HG03558 (cell line): ENCODE measurements at regions not wholly inside any gene's neighbourhood (a gene's known extent, or its start where the extent isn't known, plus 50 kb on each side); places are given as distances from the start of the nearest gene placed in this dataset.
"Not testable (repeated sequence)": the region's sequence is repeated elsewhere in the genome, so short reads cannot be mapped to it uniquely, and the experiment has no call there.

Source experiments
- ATAC-seq: cut with Tn5 transposase; IDR thresholded peaks from one replicate; pipeline ENCODE4 v1.9.1; 2021; ENCODE audit warnings: moderate number of reproducible peaks; ENCODE audit not compliant: unreplicated experiment; ENCODE audit errors: extremely low read depth

- no peak for ATAC-seq
Observed at GRCh38 chr5:112532654-112533360, 113.7 kb upstream of the EPB41L4A start.

GRCh38 chr5:112533362-112533761 is 114.3 kb upstream of the EPB41L4A start:
- ATAC-seq: no peak

- no peak for ATAC-seq
Observed at GRCh38 chr5:112534067-112534583, 115.0 kb upstream of the EPB41L4A start.

DNA sequence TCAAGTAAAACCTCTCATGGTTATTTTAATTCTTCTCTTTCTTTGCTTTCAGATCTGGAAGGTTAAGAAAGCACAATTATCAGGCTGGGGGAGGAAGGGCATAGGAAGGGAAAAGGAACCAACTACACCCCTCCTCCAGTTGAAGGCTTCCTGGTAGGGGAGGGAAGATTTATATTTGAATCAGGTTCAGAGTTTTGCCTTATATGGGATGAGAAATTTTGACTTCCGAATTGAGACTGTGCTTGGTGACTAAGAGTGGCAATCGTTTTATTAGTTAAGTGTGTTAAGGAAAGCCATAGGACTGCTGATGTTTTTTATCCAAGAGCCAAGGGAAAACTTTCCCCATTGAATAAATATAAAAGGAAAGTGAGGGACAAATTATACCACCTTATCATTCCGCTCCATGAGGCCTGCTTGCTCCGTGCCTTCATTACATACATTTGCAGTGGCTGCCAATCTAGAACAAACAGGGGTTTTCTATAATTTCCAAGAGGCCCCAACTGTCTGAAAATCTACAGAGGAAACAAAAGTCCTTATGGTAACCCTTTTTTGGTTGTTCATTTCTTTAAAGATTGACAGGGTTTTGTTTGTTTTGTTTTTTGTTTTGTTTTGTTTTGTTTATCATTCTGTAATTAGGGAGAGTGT is 115.7 kb upstream of the EPB41L4A start:
- no peak for ATAC-seq

- ATAC-seq: no peak
Observed at GRCh38 chr5:112535356-112535755, 116.3 kb upstream of the EPB41L4A start.

DNA sequence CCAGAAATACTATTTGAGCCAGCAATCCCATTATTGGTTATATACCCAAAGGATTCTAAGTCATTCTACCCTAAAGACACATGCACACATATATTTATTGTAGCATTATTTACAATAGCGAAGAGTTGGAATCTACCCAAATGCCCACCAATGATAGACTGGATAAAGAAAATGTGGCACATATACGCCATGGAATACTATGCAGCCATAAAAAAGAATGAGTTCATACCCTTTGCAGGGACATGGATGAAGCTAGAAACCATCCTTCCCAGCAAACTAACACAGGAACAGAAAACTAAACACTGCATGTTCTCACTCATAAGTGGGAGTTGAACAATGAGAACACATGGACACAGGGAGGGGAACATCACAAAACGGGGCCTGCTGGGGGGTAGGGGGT is 125.5 kb upstream of the EPB41L4A start:
- not testable (repeated sequence) for ATAC-seq

DNA sequence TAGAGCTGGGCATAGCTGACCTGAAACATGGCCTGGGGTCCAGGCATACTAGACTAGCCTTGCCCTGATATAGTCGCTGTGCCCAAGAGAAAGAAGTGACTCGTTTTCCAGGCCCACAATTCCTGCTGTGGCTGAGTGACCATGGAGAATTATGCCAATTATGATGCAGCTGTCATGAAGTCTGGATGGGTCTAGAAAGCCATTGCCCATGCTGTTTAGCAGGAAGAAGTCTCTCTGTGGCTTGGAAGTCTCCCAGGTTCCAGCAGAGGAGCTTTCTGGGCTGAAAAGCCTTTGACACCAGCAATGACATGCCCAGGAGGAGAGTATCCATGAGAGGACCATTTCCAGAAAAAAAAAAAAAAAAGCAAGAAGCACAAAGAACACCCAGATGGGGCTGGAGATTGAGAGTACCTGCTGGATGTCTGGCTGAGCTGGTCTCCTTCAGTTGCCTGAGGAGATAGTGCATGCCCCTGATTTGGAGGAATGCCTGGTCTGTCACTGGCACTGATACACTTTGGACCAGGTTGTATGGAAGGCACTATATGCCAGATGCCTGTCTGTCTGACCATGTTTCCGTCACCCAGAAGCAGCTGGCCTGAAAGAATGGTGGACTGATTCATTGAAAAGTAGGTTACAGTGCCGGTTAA is 128.0 kb upstream of the EPB41L4A start:
- no peak for ATAC-seq

- ATAC-seq: no peak
Observed at GRCh38 chr5:112548246-112548881, 129.3 kb upstream of the EPB41L4A start.

- ATAC-seq: no peak
Observed at GRCh38 chr5:112549127-112549526, 130.1 kb upstream of the EPB41L4A start.

DNA sequence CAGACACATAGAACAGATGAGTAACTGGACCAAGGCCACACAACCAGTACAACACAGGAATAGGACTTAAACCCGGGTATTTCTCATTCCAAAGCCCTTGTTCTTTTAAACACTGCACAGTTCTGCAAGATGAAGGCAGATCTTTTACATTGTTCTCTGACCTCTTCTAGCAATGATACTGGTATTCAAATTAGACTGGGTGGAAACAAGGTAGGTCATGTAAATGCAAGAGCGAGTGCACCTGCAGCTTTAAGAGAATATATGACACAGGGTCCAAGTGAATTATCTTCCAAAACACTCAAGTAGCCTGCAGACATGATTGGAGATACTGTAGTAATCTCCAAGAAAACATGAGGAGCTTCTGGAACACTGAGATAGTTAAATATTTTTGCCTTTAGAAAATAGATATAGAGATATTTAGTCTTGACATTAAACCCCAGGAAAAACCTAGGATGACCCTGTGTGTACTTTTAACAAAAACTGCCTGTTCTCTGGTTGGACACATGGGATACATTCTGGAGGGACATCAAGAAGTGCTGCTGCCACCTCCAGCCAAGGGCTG is 130.6 kb upstream of the EPB41L4A start:
- no peak for ATAC-seq

DNA sequence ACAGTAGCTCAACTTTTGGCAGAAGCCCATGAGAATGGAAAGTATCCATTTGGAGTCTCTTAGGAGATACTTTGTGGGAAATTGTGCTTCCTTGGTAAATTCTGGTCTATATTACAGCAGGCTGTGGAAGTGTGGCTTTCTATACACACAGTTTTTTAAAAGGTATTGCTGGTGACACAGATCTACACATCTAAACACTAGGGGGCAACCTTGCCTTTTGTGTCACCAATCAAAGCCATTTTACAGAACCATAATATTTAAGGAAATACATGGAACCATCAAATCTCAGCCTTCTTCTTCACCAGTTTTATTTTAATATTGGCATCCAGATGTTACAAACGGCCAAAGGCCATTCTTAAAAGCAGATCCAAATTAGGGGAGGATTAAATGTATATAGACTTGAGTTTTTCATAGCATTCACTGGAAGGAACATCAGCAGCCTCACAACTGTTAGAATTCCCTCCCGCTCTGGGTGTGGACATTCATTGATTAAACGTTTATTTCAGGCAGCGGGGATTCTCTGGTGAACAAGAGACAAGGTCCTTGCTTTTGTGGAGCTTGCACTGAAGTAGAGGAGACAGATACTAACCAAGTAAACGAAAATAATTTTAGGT is 132.4 kb upstream of the EPB41L4A start:
- no peak for ATAC-seq

GRCh38 chr5:112552216-112552615 is 133.1 kb upstream of the EPB41L4A start:
- no peak for ATAC-seq

GRCh38 chr5:112552791-112553190 is 133.7 kb upstream of the EPB41L4A start:
- no peak for ATAC-seq

DNA sequence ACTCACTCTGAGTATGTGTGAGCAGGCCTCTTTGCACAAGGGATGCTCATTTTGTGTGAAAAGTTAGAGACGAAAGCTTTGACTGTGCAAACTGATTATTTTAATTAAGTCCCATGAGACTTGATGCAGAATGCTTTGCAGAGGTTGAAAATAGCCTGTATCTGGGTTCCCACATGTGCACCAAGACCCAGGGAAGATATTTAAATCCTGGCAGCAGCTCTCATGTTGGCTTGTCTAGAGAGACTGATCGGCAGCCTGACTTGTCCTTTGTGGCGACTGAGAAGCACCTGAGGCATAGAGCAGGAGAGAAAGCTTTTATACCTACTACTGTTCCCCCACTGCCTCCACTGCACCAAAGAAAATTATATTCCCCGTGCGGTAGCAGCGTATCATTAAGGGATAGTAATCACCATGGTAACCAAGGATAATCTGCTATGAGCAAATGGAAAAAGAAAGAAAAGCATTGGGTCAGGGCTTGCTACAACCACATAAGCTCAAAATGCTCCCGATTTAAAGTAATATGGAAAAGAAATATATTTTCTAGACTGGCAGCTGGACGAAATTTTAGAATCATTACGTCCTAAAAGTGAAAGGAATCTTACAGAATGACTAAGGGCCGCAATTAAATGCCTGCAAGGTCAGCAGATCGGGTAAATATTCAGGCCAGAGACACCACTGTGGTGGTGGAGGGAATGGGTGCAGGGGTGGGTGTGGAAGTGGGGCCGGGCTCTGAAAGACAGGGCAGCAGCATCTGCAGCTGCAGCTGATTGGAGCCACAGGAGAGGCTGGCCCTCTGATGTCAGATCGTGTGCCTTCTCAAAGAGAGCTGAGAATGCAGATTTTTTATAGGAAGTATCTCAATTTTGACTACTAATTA is 135.3 kb upstream of the EPB41L4A start:
- ATAC-seq: no peak

DNA sequence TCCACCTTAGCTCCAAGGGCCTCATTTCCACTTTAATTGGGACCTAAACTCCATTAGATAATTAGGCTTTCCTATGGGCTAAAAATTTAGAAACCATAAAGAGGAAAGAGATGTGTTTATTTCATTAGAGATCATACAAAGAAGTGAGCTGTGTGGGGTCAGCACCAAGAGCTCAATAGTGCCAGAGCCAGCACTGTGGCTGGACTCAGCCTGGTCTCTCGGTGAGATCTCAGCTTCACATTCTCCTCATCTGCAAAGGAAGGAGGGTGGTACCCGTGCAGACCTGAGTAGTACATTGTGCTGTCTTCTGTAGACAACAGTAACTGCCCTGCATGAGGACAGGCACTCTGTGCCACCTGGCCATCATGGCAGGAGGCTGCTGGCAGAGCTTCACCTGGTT is 136.1 kb upstream of the EPB41L4A start:
- no peak for ATAC-seq

- no peak for ATAC-seq
Observed at GRCh38 chr5:112555691-112556090, 136.6 kb upstream of the EPB41L4A start.

DNA sequence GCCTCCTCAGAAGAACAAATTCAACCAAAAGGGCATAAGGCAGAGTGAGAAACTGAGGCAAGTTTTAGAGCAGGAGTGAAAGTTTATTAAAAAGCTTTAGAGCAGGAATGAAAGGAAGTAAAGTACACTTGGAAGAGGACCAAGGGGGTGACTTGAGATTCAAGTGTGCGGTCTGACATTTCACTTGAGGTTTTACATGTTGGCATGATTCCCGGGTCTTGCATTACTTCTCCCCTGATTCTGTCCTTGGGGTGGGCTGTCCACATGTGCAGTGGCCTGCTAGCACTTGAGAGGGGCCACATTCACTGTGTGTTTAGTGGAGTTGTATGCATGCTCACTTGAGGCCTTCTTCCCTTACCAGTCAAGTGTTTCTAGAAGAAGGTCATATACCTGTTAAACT is 140.4 kb upstream of the EPB41L4A start:
- ATAC-seq: not testable (repeated sequence)

DNA sequence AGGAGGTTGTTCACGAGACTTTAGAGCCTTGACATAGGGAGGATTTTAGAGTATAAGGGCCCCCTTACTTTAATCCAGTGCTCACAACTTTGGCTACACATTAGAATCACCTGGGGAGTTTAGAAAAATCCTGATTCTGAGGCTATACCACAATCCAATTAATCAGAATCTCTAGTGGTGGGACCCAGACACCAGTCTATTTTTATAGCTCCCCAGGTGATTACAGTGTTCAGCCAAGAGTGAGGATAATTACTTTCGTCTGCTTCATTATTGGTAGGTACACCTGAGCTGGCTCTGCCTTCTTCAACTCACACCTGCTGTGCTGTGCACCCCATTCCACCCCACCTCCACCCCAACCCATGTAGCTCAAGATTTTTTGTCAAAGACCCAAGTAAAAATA is 141.3 kb upstream of the EPB41L4A start:
- no peak for ATAC-seq

DNA sequence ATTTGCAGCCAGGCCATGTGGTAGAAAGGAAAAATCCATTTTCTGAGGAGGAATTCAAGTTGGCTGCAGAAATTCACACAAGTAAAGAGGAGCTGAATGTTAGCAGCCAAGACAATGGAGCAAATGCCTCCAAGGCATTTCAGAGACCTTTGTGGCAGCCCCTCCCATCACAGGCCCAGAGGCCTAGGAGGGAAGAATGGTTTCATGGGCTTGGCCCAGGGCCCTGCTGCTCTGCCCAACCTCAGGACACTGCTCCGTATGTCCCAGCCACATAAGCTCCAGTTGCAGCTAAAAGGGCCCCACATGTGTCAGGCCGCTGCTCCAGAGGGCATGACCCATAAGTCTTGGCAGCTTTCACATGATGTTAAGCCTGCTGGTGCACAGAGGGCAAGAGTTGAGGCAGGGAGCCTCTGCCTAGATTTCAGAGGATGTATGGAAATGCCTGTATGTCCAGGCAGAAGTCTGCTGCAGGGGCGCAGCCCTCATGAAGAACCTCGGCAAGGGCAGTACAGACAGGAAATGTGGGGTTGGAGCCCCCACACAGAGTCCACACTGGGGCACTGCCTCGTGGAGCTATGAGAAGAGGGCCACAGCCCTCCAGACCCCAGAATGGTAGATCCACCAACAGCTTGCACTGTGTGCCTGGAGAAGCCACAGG is 144.2 kb upstream of the EPB41L4A start:
- ATAC-seq: no peak
